T1000 (cell line): ENCODE measurements at regions not wholly inside any gene's neighbourhood (a gene's known extent, or its start where the extent isn't known, plus 50 kb on each side); places are given as distances from the start of the nearest gene placed in this dataset.
"Not testable (repeated sequence)": the region's sequence is repeated elsewhere in the genome, so short reads cannot be mapped to it uniquely, and the experiment has no call there.

ENCODE experiments used
- DNase-seq: peaks from one replicate; lab custom pipeline; 2025; ENCODE audit warnings: mixed read lengths; lab: John Stamatoyannopoulos, UW

DNA sequence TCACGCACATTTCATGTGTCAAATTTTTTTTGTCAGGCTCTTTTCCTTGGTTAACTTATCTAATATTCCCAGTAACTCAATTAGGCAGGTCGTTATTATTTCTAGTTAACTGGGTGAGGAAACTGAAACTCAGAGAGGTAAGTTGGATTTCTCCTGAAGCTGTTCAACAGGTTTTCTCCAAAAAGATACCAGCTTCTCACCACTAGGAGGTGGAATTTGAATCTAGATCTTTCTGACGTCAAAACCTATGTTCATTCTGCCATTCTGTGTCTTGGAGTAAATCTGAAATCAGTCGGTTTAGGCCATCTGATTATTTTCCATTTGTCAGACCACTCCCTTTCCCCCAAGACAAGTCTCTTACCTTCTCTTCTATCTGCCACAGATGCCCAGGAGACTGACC lies 572.9 kb downstream of the ACTL7B start:
- no peak for DNase-seq

DNA sequence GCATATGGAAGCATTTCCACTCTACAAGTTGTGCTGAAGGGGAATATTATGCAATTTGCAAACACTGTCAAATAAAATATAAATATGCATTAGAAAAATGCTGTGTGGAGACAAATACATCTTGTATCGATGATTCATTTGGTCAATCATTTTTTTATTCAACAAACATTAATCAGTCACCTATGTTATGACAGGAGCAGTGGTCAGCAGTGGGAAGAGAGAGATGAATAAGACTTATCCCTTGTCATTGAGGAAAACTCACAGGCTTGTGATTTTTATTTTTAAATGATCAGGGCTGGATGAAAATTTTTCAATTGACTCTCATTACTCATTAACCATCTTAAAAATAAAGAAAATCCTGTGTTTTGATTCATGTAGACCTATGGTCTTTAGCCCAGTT lies 574.1 kb downstream of the ACTL7B start:
- DNase-seq = no peak

DNA sequence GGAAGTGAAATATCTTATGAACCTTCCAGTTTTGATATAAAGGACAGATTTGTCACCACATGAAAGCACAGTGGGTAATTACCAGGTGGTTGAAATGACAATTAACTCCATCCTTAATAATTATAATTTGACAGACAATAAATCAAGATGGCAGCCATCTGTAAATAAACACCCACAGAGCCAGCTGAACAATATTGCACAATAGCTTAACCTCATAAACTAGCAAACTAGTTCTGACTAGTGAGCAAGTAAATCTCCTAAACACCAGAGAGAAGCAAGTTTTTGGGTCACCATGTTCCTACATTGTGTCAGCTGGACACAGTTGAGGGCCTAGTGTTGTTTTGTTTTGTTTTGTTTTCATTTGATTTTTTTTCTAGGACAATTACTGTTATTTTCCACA lies 577.4 kb downstream of the ACTL7B start:
- no peak for DNase-seq

DNA sequence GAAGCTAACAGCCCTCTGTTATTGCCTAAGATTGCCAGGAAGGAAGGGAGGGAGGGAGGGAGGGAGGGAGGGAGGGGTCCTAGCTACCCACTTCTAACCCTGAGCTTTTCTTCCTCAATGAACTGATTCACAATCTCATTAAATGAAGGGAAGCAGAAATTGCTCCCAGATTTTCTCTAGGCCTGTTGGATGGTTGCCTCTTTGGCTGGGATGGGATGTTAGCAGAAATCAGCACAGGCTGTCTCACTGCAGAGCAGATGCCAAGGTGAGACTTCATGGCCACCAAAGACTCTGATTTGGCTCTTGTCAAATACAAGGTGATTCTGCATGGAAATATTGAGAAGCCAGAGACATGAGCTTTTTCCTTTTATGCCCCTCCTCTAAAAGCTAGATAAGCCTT lies 578.6 kb downstream of the ACTL7B start:
- DNase-seq = no peak

DNA sequence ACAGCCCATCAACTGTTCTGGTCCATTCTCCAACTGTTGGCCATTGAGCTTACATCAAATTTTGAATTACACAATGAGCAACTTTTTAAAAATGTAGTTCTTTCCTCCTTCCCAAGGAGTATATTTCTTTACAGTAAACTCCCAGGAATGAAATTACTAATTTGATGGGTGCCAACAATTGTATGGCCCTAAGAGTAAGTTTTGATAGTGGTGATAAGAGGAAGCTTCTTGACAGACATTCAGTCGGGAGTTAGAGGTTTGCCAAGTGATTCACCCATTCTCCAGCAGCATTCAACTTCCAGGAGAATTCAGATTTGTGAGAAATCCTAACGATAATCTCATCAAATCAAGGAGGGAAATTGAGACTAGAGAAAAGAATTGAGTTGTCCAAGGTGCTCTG lies 579.9 kb downstream of the ACTL7B start:
- no peak for DNase-seq

DNA sequence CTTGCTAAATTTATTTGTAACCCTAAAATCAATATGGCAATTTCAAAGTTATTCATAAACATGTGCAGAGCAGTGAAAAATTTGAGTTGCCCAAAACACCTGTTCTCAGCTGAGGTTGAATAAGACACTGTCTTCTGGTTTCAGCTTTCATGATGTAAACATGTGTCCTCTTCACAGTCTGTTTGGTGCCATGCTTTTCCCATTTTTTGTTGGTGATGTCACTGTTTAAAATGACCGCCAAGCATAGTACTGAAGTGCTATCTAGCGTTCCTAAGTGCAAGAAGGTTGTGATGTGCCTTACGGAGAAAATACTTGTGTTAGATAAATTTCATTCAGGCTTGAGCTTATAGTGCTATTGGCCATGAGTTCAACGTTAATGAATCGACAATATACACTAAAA lies 580.8 kb downstream of the ACTL7B start:
- no peak for DNase-seq

DNA sequence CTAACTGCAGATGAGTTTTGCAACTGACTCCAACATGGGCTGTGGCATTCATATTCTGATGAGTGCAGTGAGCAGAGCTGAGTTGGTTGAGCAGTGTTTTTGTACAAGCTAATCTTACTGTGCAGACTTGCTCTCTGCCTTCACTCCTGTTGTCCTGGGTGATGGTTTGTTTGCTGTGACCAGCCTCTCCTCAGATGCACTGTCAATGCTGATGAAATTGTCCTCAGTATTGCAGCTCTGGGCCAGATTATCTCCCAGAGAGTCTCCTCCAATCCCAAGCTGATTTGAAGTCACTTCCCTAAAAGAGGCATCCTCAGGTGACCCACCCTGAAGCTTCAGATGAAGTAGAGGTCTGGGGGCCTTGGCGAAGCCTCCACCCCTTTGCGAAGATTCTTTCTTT lies 581.8 kb downstream of the ACTL7B start:
- DNase-seq = no peak

DNA sequence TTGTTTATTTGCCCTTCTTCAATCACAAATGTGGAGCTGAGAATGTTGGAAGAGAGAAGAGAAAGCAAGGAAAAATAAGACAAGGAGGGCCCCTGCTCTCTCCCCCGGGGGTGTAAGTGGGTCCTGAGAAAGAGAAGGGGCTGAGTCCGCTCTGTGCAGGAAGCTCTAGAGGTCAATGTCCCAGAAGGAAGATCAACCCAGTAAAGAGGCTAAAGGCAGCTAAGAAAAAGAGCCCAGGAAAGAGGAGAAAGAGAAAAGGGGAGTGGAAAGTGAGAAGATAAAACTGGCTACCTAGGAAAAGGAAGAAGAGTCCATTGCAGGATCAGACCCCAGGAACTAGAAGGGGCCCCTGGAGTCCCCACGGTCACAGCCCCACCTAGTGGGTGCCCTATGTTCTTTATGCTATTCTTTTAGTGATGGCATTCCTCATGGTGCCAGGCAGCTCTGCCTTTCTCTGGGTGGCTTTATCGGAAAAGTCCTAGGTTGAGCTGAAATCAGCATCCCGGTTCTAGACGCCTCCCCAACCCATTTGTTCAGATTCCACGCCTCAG lies 583.4 kb downstream of the ACTL7B start:
- peak; percentile 20 for DNase-seq

DNA sequence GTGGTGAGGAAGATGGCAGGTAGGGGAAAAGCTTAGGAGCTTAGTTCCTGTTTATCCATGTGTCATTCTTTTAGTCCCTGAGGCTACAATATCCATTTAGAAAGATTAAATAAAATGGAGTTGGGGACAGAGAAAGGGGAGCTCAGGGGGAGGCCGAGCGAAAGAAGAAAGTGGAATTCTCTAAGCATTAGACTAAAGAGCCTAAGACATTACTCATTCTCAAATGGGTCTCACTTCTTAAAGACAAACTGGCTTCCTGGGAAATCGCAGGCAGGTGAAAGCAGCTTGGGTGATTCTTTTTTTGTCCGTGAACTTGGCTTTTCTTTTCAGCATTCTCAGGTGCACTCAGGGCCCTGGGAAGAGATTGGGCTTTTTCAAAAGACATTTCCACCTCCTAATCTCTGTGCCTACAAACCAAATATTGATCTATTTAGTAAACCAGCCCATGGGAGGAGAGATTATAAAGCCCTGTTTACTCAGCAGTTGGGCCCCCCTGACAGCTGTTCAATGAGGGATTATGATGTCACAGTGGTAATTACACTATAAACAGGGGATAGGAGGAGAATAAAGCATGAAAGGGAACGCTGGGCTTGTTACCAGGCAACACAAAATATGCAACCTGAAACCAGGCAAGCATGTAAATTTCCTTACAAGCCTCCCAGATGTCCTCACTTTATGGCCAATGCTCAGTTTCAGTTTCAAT lies 584.0 kb downstream of the ACTL7B start:
- DNase-seq = peak; percentile 63

DNA sequence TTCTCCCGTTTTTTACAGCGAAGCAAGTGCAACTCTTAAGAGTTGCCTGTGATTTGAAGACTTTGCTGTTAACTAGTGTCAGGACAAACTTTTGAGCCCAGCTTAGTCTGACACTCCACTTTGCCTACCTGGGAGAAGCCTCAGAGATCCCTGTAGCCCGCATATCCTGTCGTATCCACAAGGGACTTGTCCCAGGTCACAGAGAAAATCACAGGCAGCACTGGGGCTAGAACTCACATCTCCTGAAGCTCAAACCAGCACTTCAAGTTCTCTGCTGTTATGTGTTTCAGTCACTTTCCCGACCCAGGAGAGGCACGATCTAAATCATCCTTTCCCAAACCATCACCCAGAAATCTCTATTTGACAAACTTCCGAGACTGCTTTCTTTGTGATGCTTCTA lies 584.5 kb downstream of the ACTL7B start:
- DNase-seq = no peak

DNA sequence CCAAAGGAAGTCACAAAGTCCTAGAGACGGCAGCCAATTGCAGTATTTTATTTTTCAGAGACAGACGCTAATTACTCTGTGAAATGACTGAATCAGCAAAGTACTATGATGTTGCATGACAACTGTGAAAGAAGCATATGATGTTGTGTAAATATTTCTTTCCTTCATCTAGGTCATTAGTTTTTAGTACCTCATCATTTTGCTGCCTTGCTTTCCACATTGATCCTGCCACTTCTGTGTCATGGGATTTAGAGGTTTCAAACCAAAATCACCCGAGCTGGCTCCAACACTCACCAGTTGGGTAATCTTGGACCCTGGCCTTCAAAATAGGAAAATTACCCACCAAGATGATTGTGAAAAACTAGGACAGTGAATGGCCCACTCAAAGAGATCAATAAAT lies 585.2 kb downstream of the ACTL7B start:
- no peak for DNase-seq

DNA sequence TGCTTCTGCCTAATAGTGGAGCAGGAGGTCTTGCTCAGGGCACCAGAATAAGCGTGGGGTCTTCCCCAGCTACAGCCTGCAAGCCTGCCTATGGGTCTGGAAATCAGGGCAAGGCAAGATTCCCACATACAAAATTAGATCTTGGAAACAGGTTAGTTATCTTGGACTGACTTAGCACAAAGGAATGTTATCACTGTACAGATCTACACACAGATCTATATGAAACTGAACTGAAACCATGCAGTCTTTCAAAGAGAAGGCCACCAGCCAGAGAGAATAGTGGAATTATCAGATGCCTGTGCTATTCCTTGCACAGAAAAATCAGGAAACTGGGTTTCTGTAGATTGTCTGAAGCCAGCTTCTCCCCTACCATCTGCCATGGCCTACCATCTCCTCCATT lies 585.7 kb downstream of the ACTL7B start:
- no peak for DNase-seq

DNA sequence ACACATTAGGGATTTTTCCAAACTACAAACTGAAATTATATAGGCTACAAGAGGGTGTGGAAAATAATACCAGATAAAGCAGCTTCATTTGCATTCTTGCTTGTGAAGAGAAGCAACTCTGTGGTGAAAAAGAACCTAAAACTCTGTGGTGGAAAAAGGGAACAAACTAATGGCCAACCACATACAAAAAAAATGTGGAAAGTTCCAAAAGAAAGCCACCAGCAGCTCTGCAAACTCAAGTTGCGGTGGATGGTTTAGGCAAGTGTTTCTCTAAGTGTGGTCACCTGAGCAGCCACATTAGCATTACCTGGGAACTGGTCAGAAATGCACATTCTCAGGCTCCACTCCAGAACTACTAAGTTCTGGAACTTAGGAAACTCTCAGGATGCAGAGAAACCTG lies 586.4 kb downstream of the ACTL7B start:
- no peak for DNase-seq

DNA sequence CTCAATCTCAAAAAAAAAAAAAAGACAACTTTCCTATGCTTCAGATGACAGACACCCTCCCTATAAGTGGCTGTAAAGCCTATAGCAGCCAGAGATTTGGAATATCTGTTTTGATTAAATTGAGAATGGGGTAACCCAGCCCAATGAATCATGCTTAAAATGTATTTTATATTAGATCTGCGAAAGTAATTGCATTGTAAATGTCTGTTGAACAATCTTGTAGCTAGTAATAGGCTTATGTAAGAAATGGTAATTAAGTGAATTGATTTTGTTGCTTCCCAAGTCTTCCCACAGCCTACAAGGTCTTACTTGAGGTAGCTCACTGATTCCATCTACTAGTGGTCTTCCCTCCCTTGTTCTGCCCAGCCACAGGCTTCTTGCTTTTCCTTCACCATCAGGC lies 590.7 kb downstream of the ACTL7B start:
- no peak for DNase-seq

DNA sequence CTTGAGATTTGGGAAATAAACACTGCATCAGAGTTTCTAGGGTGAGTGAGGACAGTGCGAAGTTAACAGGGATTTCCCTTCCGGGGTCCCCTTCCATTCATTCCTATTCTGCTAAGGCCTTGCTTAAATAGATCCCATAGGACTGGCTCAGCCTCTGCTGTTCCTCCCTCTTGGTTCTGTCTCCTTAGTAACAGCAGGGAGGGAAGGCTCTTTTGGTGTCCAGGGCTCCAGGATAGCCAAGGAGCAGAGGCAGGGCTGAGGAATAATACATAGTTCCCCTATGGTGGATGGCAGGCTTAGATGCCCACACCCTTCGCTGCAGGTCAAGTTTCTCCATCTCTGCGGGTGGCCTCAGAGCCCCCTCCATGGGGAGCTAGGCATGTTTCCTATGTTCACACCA lies 591.7 kb downstream of the ACTL7B start:
- DNase-seq = no peak

DNA sequence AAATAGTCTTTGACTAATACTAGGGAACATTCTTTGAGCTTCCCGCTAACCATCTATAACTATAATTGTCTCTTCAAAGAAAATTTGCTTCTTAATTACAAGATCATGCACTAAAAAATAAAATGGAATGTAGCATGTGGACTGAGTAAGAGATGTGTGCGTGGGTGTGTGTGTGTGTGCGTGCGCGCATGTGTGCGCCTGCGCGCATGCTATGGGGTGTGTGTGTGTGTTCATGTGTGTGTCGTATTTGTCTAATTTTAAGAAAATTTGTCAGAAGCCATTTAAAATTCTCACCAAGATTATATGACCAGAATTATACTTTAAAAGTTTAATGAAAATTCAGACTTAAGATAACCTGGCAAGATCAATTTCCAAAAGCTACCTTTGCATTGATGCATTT lies 593.0 kb downstream of the ACTL7B start:
- DNase-seq = no peak

DNA sequence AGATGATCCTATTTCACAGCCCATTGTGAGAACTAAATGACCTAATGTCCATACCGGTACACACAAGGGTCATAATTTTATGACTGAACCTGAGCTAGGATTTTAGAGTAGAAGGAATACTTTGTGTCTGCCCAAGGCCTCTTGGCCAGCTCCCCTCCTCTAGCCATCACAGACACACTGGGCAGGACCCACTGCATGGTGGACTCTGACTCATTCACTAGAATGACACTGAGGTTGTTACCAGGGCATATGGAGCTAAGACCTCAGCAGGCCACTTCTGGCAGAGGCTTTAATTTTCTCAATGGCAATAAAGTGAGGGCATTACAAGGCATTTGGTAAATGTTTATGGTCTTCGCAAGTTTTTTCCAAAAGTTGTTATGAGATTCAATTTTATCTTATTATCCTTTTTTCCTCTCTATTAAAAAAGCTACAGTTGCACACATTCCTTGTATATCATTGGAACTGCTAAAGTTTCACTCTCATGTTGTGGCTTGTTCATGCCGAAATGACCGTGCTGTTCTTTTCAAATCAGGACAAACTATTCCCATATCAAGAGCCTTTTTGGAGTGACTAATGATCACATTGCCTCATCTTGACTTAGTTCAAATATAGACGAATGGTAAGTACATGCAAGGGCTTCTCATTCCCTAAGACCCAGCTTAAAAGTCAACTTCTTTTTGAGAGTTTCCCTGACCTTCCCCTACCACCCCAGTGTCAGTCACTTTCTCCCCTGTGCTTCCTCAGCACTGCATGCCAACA lies 595.7 kb downstream of the ACTL7B start:
- no peak for DNase-seq

DNA sequence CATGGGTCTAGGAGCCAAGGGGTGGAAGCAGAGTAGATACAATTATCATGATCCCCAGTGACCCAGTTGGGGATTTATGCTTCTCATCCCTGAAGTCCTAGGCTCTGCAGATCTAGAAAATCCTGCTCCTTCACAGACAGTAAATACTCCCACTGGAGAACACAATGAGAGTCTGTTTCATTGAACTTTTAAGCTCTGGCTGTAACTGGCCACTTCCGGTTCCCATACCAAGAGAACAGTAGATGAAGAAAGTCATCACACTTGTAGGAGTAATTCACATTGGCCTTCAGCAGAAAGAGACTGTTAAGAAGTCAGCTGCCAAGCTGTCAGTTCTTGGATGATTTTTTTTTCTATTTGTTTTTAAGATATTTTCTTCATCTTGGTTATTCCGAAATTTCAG lies 597.1 kb downstream of the ACTL7B start:
- DNase-seq = no peak

DNA sequence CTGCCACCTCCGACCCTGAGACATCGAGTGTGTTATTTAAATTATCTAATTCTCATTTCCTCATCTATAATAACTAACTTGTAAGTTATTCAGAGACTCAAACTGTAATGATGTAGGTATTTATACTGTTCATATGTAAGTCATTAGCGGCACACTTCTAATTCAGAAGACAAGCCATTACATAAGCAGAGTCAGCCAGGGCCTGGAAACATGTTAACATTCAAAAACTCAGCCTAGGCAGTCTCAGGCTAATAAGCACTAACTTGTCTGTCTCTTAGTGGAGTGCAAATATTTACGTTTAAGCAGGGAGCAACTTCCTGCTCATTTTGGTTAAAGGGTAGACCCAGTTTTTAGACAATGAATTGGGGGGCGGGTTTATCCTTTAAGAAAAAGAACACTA lies 598.4 kb downstream of the ACTL7B start:
- DNase-seq = no peak

DNA sequence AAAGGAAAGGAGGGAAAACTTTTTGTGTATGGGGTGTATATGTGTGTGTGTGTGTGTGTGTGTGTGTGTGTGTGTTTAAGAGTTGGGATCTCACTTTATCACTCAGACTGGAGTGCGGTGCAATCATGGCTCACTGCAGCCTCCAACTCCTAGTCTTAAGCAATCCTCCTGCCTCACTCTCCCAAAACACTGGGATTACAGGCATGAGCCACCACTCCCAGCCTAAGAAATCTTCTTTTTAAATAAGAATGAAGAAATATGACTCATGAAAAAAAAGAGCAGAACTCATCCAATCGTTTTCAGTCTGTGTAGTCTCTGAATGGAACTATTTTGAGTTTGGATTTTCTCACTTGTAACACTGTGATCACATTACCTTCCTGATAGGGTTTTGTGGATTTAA lies 601.5 kb downstream of the ACTL7B start:
- no peak for DNase-seq

DNA sequence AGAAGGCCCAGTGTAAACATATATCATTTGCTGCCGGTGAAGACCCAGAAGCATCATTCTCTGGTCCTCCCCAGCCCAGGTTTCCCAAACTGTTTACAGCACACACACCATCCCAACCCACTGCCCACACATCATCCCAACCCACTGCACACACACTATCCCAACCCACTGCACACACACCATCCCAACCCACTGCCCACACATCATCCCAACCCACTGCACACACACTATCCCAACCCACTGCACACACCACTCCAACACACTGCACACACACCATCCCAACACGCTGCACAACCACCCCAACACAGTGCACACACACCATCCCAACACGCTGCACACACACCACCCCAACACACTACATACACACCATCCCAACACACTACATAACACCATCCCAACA lies 608.4 kb downstream of the ACTL7B start:
- DNase-seq = not testable (repeated sequence)

DNA sequence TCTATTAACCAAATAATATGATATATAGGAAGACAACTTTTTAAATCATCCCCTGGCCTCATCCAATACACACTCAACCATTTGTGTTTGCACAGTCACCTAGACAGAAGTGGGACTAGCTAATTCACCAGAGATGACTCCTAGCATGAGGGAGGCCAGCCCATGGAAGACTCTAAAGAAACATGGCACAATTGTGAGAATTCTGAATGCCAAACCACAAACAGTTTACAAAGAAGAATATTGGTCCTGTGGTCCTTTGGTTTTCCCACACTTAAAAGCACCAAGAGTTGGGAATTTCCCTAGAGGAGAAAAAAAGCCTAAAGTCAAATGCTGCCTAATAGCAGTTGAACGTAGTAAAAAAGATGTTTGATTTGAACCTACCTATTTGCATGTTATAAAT lies 609.9 kb downstream of the ACTL7B start:
- DNase-seq = no peak

DNA sequence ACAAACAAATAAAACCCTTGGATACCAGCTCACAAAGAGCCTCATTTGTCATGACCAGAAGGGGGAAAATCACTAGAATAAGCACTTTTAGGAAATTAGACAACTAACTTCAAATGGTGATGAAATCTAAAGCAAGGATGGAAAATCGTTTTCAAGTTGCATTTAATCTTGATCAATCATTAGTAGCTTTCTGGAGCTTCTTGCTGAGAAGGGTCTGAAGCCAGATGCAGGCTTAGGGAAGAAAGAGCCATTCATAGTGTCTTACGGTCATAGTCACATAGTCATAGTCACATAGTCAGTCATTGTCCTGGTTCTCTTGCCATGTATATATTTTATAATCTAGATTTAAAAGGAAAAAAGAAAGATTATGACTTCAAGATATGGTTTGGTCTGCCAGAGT lies 610.5 kb downstream of the ACTL7B start:
- DNase-seq = no peak

DNA sequence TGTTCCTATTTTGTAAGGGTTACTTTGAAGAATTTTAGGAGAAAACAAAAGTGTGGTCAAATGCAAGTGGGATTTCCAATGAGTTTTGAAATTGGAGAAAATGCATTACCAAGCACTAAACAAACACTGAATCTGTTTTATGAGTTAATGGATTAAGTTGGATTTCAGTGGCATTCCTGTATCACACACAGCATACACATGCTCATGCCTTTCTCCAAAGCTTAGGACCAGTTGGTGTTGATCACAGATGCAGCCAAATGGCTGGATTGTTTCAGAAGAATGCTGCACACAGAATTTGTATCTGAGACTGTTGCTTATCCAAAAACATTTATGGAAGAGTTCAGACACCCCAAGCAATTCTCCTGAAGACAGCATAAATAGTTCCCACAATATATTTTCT lies 611.1 kb downstream of the ACTL7B start:
- DNase-seq = no peak
